GM18511 (cell line): ENCODE measurements at regions not wholly inside any gene's neighbourhood (a gene's known extent, or its start where the extent isn't known, plus 50 kb on each side); places are given as distances from the start of the nearest gene placed in this dataset.
A peak's percentile ranks its signal among the peaks of the same experiment; 100 is the strongest.

Source experiments
- ATAC-seq: cut with Tn5 transposase; IDR thresholded peaks from one replicate; pipeline ENCODE4 v1.9.1; 2021; ENCODE audit warnings: mild to moderate bottlenecking, moderate library complexity; ENCODE audit not compliant: unreplicated experiment

DNA sequence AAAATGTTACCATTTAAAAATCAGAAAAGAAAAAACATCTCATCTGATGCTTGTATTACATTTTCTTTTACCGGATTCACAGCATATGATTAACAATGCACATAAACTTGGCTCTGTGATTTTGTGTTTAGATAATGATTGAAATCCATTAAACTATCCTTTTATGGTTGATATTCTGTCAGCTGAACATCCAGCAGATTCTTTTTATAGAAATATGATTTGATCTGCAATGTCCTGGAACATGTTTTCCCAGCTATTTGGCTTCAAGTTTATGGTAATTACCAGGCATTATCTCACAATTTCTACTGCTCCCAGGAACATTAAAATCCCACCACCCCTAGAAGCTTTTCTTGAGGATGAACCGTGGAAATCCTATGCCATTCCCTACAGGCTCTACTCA is 205.7 kb upstream of the TET2 start:
- no peak for ATAC-seq

DNA sequence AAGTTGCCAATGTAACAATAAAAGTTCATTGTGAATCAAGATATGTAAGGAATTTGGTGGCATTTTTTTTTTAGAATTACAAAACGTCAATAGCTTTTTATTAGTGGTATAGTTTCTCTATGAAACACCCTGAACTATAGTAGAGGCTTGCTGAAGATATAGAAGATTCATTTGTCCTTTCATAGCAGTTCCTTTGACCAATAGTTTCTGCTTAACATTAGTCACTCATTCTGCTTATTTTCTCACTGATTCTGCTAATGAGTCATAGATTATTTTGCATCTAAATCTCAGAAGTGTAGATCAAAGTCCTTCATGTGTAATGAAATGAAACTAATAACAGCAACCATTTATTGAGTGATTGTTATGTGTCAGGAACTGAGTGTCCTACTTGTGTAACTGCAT is 205.0 kb upstream of the TET2 start:
- ATAC-seq: peak; percentile 82

DNA sequence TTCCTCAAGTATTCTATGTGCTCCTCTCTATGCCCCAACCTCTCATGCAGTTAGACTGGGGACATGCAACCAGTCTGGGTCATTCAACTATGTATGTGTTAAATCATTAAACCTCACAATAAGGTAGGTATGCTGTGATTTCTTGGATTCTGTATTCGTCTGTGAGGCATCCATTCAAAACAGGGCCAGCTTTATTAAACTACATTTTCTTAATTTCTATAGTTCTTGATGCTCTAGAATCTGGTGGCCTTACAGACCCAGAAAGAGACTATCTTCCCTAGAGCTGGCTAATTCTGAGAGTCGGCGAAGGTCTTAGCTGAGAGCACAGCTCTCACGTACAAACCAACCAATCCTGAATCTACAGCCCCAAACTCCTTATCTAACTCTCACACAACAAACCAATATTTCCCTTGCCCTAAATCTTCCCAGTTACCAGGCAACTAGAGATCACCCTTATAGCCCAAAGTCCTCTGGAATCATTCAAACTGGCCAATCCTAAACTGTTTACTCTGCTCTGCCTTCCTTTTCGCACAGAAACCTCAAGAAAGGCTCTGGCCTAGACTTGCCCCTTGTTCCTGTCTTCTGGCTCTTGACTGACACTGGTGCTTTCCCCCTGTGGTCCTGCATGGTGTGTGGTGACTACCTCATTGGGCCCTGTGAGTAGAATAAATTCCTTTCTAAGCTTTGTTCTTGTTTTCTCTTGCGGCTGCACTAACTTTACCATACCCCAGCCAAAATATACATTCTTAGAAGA is 203.5 kb upstream of the TET2 start:
- peak; percentile 63 for ATAC-seq

DNA sequence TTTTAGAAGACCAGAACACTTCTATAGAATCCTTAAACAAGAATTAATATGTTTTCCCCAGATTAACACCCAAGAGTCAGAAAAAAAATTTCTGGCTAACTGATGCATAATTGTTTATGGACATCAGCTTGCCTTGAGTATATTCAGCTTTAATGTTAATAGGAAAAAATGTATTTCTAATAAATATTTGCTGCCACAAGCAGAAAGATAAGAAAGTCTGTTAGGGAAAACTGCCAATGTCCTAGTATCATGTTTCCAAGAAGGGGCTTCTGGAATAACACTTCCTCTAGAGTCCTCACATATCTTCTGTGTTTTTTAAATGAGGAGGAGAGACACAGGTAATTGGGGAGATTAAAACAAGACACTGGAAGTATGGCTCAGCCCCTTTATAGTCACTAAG is 202.1 kb upstream of the TET2 start:
- no peak for ATAC-seq

DNA sequence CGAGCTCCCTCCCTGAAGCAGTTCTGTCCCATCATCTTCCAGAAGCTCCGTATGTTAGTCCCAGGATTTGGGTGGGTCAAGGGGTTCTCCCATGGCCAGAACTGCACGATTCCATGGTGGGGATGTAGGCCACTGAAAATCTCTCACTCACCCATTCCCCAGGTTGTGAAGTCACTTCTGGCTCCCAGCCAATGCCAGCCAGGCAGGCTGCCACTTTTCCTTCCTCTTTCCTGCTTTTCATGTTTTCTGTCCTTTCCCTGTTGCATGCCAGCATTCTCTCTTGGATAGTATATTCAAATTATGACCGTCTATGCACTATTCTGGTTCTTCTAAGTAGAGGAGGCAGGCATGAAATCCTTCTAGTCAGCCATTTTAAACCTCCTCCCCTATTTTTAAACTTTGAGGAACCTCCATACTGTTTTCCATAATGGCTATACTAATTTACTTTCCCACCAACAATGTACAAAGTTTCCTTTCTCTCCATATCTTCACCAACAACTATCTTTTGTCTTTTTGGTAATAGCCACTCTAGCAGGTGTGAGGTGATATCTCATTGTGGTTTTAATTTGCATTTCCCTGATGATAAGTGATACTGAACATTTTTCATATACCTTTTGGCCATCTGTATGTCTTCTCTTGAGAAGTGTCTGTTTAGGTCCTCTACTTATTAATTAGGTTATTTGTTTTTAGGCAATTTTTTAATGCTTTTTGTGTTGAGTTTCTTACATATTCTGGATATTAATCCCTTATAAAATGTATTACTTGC is 182.1 kb upstream of the TET2 start:
- peak; percentile 48 for ATAC-seq

DNA sequence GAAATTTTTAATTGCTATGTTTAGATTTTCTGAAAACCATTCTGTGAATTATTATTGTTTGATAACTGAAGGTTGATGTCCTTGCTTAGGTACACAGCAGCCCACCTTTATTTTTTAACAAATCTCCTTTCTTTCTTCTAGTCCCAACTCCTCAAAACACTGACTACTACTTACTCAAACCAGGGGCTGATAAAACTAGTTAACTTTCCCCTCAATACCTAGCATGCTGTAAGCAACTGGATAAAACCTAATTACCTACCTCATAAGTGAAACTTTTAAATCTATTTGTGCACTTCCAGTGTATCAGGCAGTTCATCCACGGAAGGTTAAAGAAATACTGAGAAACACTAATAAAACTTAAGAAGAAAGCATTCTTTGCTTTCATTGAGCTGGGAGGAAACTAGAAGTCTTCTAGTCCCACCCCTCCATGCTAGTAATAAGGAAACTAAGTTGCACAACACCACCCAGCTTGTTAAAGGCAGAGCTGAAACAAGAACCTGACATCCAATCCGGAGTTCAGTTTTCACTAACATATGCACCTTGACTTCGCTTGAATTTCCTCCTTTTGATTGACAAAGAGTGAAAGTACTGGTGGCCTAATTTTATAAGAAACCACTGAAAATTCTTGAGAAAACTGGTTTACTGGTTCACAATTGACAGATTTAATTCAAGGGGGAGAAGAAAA is 180.2 kb upstream of the TET2 start:
- peak; percentile 97 for ATAC-seq

DNA sequence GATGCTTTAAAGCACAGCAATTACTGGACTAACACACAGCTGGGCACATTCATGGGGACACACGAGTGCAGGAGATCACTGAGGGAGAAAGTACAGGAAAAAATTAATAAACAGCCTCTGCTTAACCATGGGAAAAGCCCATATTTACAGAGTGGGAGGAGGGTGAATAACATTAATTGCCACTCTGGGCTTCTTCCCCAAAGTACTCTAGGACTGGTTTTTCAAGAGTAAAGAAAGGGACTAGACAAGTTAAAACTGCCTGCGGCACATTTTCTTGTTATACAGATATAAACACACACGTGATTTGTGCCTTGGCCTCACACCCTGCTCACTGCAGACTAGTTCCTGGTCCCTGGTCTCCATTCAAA is 179.7 kb upstream of the TET2 start:
- peak; percentile 29 for ATAC-seq

DNA sequence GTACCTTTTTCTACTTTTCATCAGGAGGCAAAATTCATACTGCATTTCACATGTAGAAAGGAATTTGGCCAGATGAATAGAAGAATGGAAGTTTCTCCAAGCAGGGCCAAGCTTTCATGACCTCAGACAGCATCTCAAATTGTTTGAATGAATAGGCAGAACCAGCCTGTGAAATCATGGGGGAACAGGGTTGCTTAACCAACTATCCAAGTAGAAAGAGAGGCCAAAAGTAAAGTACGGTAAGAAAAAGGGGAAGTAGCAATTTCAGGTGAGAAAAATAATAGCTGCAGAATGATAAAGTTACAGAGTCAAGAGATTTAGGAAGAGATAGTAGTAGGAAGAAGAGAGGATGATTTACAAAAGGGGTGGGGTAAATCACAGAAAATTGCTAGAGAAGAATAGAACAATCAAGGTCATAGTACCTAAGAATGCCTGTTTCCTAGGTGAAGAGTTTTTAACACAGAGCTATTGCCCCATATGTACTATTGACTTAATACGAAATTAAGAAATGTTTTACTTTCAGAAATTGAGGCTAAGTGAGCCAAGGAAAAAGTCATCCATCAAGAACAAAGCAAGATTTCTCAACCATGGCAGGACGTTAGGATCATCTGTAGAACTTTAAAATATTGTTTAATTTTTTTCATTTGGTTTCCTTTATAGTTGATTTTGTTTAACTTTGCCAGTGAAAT is 177.1 kb upstream of the TET2 start:
- ATAC-seq: no peak

DNA sequence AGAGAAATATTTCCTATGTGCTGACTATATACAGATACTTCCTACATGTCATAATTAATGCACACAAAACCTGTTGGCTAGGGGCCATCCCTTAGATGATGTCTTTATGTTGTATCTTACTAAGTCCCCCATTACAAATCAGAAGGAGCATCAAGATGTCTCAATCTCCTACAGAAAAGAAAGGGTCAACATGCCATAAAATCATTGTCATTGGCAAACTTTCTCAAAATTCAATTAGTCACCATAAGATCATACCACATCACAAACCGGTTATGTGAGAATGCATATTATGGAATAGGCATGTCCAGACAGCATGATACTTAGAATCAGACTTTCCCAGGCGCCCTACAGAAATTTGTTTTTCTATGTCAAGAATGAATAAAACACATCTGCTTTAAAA is 175.2 kb upstream of the TET2 start:
- ATAC-seq: no peak

DNA sequence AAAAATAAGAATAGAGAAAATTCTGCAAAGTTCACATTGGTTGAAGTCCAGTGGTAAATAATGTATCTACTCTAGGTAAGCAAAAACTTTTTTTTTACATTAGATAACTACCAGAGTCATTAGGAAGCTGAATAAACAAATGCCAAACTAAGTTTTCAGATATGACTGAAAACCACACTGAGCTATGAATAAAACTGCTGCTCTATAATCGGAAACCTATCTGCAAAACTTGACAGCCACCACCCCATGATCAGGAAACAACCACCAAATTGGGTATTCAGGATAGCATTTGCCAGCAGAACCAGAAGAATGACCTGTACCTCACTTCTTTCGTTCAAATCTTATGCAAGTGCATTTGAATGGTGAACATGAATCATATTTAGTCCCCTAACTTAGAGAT is 173.0 kb upstream of the TET2 start:
- ATAC-seq: peak; percentile 68

DNA sequence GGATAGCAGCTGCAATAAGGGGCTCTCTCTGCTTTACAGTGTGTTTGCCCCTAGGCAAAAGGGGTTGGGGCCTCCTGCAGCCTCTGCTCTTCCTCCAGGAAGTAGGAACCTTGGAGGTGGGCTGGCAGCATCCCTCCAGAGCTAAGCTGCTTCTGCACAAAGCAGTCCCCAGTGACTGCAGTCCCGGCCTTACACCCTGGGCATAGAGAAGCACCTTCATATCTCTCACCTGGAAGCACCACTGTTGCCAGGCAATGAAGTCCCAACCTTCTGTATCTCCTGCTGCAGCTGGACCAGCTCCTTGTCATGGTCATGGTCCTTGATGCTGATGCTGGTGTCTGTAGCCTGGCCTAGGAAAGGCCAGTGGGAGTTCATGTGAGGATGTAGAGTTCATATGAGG is 171.1 kb upstream of the TET2 start:
- ATAC-seq: no peak

DNA sequence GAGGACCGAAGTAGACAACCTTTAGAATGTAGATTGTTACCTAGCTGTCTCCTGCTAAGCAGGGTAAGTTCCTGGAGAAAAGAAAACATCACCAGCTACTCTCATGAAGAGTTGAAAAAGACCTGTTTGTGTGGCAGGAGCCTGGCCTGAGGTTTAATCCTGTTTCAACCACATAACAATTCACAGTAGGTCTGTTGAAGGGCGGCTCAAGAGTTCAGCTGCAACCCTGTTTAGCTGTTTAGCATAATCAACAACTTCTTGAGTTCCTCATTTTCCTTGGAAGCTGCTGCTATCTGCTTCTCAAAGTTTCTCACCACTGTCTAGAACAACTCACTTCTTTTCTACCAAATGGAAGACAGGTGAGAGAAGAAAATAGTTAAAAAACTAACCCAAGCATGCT is 170.4 kb upstream of the TET2 start:
- ATAC-seq: no peak

DNA sequence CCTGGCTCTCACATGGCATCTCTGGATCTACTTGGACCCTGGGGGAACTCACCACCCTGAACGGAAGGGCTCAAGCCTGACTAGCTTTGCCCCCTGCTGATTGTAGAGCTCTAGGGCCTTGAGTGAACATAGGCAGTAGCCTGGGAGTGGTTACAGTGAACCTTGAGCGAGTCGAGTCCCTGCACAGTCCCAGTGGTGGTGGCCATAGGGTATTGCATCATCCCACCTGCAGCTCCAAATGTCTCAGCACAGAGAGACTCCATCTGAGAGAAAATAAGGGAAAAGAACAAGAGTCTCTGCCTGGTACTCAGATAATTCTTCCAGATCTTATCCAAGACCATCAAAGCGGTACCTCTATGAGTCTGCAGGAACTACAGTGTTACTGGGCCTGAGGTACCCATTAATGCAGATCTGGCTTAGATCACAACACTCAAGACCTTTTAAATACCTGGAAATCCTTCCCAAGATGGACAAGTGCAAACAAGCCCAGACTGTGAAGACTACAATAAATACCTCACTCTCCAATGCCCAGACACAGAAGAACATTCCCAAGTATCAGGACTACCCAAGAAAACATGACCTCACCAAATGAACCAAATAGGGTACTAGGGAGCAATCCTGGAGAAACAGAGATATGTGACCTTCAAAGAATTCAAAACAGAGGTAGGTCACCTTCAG is 167.5 kb upstream of the TET2 start:
- no peak for ATAC-seq

DNA sequence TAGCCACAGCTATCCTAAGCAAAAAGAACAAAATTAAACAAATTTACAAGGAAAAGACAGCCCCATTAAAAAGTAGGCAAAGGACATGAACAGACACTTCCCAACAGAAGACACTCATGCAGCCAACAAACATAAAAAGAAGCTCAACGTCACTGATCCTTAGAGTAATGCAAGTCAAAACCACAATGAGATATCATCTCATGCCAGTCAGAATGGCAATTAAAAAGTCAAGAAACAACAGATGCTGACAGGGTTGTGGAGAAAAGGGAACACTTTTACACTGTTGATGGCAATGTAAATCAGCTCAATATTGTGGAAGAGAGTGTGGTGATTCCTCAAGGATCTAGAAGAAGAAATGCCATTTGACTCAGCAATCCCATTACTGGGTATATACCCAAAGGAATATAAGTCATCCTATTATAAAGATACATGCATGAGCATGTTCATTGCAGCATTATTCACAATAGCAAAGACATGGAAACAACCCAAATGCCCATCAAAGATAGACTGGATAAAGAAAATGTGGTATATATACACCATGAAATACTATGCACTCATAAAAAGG is 163.0 kb upstream of the TET2 start:
- no peak for ATAC-seq

DNA sequence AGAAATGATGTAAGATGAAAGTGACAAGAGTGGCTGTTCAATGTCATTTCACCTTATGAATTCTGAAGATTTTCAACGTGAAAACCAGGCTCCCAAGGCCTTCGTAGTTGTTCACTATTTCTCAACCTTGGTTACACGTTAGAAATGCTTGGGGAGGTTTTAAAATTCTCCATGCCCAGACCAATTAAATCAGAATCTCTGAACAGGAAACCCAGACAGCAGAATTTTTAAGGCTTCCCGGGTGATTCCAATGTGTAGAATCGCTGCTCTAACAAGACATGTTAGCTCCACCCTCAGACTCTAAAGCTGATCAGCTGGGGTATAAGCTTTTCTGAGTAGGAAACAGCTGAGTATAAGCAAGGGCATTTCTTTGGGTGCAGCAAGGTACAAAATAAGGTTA is 160.4 kb upstream of the TET2 start:
- ATAC-seq: no peak

DNA sequence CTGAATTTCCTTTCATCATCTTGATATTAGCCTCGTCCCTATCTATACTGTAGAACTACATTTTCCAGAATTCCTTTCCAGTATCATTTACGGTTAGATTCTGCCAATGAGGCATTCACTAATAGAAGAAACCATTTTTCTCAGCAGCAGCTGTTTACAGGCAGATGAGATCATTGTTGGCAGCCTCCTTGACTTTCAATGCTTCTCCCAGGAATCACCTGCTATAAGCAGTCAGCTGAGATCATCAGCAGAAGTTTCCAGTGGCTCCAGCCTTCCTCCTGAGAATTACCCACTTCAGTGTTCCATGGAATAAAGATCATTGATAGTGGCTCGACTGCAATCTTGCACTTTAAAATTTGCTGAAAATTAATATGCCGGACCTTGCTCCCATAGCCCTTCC is 157.3 kb upstream of the TET2 start:
- no peak for ATAC-seq

DNA sequence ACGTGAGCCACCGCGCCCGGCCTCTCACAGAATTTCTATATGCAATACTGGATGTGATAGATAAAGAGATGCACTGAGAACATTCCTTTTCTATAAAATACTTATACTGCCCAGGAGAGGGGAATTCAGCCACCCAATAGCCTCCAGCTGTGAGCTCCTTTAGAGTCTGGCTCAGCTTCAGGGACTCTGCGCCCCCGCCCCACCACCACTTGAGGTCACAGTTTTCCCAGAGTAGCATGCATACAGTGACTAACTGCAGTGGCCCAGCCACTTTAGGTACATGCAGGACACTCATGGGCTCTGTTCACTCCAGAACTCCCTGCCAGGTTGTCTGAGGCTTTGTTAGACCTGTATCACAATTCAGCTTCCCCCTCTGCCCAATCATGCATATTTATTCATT is 144.4 kb upstream of the TET2 start:
- no peak for ATAC-seq

DNA sequence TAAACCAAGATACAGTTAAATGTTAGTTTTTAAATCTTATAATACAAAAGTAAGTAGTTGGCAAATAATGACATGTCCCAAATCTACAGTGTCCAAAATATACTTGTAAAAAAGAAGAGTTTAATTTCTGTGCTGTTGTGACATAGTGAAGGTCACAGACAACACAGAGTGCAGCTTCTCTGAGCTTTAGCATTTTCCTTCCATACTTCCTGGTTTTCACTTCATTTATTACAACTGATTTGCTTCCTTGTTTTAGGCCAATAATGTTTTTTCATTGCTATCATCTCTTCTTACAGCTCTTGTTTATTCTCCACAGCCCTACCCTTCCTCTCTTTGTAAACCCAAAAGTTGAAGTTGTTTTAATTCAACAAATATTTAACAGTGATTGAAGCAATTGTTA is 132.4 kb upstream of the TET2 start:
- no peak for ATAC-seq

DNA sequence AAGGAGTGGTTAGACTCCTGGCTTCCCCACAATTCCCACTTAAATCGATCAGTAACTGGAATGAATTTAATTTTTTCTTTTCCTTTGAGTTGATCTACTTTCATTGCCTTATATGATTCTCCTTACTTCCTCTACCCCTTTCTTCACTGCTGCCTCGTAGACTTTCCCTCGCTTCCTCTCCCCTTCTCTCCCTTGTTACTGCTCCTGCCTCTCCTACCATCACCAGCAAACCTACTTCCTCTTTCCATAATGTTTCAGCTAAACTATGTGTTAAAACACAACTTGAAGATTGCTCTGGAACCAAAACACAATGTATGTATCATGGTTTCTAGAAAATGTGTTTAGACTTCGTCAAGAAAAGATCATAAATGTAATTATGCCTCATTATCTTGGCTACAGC is 132.0 kb upstream of the TET2 start:
- no peak for ATAC-seq

DNA sequence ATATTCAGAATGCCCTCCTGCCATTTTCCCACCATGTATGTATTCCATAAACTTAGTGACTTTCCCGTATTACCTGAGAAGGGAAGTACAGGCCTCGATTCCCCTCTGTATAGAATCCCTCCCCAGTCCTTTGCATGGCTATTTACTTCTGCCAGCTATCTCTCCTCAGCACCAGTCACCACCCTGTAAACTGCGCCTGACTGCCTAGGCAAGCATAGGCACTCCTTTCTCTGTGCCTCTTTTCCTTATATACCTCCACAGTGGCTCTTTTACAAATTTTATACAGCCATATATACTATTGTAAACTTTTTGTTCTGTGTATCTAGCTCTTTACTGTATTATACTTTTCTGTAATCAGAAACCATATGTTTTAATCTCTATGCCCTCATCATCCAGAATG is 130.9 kb upstream of the TET2 start:
- no peak for ATAC-seq
